Muscle layer of duodenum (tissue), 2 donors: ENCODE measurements at regions not wholly inside any gene's neighbourhood (a gene's known extent, or its start where the extent isn't known, plus 50 kb on each side); places are given as distances from the start of the nearest gene placed in this dataset.

ENCODE experiments used
- H3K27ac ChIP-seq: one replicate; pipeline ENCODE4 v1.7.0; 2013; ENCODE audit warnings: mild to moderate bottlenecking, low read length
- H3K27me3 ChIP-seq: one replicate; pipeline ENCODE4 v1.7.0; 2013; ENCODE audit warnings: low read depth, mild to moderate bottlenecking, control low read depth, low read length
- H3K36me3 ChIP-seq, 2 donors: one replicate each; pipeline ENCODE4 v1.7.0; 2013; ENCODE audit warnings: low read length in 2 of 2, control low read depth in 1 of 2, mild to moderate bottlenecking in 1 of 2; ENCODE audit not compliant: insufficient read depth in 2 of 2, control insufficient read depth in 1 of 2
- H3K4me1 ChIP-seq, 2 donors: one replicate each; pipeline ENCODE4 v1.7.0; 2013; ENCODE audit warnings: low read length in 2 of 2, mild to moderate bottlenecking in 2 of 2, control low read depth in 1 of 2, moderate library complexity in 1 of 2; ENCODE audit not compliant: insufficient read depth in 2 of 2, control insufficient read depth in 1 of 2
- H3K4me3 ChIP-seq, 2 donors: one replicate each; pipeline ENCODE4 v1.7.0; 2013; ENCODE audit warnings: low read length in 2 of 2, low read depth in 1 of 2, mild to moderate bottlenecking in 1 of 2
- H3K9me3 ChIP-seq, 2 donors: one replicate each; pipeline ENCODE4 v1.7.0; 2013; ENCODE audit warnings: low read length in 2 of 2, control low read depth in 1 of 2, mild to moderate bottlenecking in 1 of 2; ENCODE audit not compliant: control insufficient read depth in 1 of 2
- donor health status: healthy.

GRCh38 chr5:105259581-105260217 lies 1697.1 kb upstream of the NUDT12 start:
- H3K27me3 ChIP-seq, result no peaks in the 10 kb centered on the region
- H3K36me3 ChIP-seq, result no peaks in the 10 kb centered on the region
- no peak overlapping the region for H3K4me3 ChIP-seq
- H3K27ac ChIP-seq, result no peak overlapping the region
- no peaks in the 10 kb centered on the region for H3K9me3 ChIP-seq
- no peaks in the 10 kb centered on the region for H3K4me1 ChIP-seq

GRCh38 chr5:105238561-105238960 lies 1676.0 kb upstream of the NUDT12 start:
- Histone ChIP-seq H3K4me1 (no peaks in the 10 kb centered on the region), H3K36me3 (no peaks in the 10 kb centered on the region), H3K9me3 (no peaks in the 10 kb centered on the region), H3K27me3 (no peaks in the 10 kb centered on the region), H3K27ac (no peak overlapping the region), H3K4me3 (no peak overlapping the region)

- H3K9me3 ChIP-seq, result no peaks in the 10 kb centered on the region
- H3K4me1 ChIP-seq, result no peaks in the 10 kb centered on the region
- no peak overlapping the region for H3K27ac ChIP-seq
- no peaks in the 10 kb centered on the region for H3K36me3 ChIP-seq
- H3K27me3 ChIP-seq, result no peaks in the 10 kb centered on the region
- H3K4me3 ChIP-seq, result no peak overlapping the region
These were observed 1668.0 kb upstream of the NUDT12 start for GRCh38 chr5:105230516-105231157.

- Histone ChIP-seq H3K27me3 (no peaks in the 10 kb centered on the region), H3K27ac (no peak overlapping the region), H3K36me3 (no peaks in the 10 kb centered on the region), H3K4me1 (no peaks in the 10 kb centered on the region), H3K9me3 (no peaks in the 10 kb centered on the region), H3K4me3 (no peak overlapping the region)
These were observed 1655.4 kb upstream of the NUDT12 start for GRCh38 chr5:105218018-105218417.

DNA sequence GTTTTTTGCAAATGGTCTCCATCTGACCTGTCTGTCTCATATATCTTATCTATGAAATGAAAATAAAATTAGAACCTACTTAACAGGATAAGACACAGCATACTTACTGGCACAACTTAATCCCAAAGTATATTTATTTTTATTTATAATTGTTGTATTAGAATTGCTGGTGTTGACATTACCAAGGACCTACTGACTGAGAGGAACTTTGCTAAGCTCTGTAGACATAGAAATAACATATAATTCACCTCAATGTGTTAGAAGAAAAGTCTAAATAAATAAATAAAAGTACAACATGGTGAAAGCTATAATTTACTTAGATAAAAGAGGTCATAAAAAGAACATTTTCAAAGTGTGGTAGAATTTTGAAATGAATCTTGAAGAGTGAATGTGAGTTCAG lies 1650.5 kb upstream of the NUDT12 start:
- Histone ChIP-seq H3K4me3 (no peak overlapping the region), H3K9me3 (no peaks in the 10 kb centered on the region), H3K27ac (no peak overlapping the region), H3K4me1 (no peaks in the 10 kb centered on the region), H3K36me3 (no peaks in the 10 kb centered on the region), H3K27me3 (no peaks in the 10 kb centered on the region)

GRCh38 chr5:105207066-105207465 lies 1644.5 kb upstream of the NUDT12 start:
- Histone ChIP-seq H3K27me3 (no peaks in the 10 kb centered on the region), H3K9me3 (no peaks in the 10 kb centered on the region), H3K4me1 (no peaks in the 10 kb centered on the region), H3K27ac (no peak overlapping the region), H3K4me3 (no peak overlapping the region), H3K36me3 (no peaks in the 10 kb centered on the region)

DNA sequence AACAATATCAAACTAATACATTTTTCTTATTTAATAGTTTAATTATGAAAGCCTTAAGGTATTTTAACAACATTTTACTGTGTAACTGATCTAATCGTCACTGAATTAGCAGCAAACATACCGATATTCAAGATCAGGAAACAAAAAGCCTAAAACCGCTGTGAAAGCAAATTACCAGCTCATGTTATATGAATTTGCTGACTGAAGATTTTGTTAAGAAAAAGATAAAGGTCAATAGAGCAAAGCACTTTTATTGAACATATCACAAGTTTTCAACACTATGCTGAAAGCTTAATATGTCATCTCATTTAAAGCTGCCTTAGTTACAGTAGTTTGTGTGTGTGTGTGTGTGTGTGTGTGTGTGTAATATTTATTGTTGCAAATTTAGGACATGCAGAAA lies 1634.9 kb upstream of the NUDT12 start:
- H3K4me3 ChIP-seq, result no peak overlapping the region

DNA sequence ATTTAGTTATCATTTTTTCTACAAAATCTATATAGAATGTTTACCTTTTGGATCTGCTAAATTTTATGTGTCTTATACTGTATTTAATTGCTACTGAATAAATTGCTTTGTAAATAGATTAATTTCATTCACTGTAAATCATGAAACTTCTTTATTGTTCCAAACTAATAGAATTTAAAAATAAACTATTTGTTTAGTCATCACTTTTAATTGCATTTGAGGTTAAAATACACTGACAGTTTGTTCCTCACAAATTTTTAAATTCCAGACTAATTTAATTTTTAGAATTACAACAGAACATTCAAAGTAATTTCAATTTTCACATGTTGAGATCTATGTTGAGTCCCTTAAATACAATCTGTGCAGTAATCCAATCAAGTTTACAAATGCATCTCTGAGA lies 1633.2 kb upstream of the NUDT12 start:
- Histone ChIP-seq H3K36me3 (no peaks in the 10 kb centered on the region), H3K27me3 (no peaks in the 10 kb centered on the region), H3K4me3 (no peak overlapping the region), H3K4me1 (no peaks in the 10 kb centered on the region), H3K9me3 (peaks cover 0 to 2% of the 10 kb centered on the region in 2 donors), H3K27ac (no peak overlapping the region)

More for the DNA sequence above, 1634.9 kb upstream of the NUDT12 start:
- Histone ChIP-seq H3K27ac (no peak overlapping the region), H3K27me3 (no peaks in the 10 kb centered on the region), H3K9me3 (peaks cover 0 to 2% of the 10 kb centered on the region in 2 donors), H3K4me1 (no peaks in the 10 kb centered on the region), H3K36me3 (no peaks in the 10 kb centered on the region)

GRCh38 chr5:105172918-105173317 lies 1610.3 kb upstream of the NUDT12 start:
- Histone ChIP-seq H3K36me3 (no peaks in the 10 kb centered on the region), H3K27ac (no peak overlapping the region), H3K4me3 (no peak overlapping the region), H3K9me3 (peaks cover 0 to 2% of the 10 kb centered on the region in 2 donors), H3K4me1 (no peaks in the 10 kb centered on the region), H3K27me3 (no peaks in the 10 kb centered on the region)

- no peak overlapping the region for H3K4me3 ChIP-seq
- peaks cover 0 to 2% of the 10 kb centered on the region in 2 donors for H3K9me3 ChIP-seq
- H3K27ac ChIP-seq, result no peak overlapping the region
- no peaks in the 10 kb centered on the region for H3K4me1 ChIP-seq
- H3K36me3 ChIP-seq, result no peaks in the 10 kb centered on the region
- no peaks in the 10 kb centered on the region for H3K27me3 ChIP-seq
These were observed 1606.2 kb upstream of the NUDT12 start for GRCh38 chr5:105168806-105169205.

GRCh38 chr5:105167092-105167491 lies 1604.5 kb upstream of the NUDT12 start:
- Histone ChIP-seq H3K36me3 (no peaks in the 10 kb centered on the region), H3K27ac (no peak overlapping the region), H3K9me3 (peaks cover 0 to 5% of the 10 kb centered on the region in 2 donors), H3K27me3 (no peaks in the 10 kb centered on the region), H3K4me3 (no peak overlapping the region), H3K4me1 (no peaks in the 10 kb centered on the region)

DNA sequence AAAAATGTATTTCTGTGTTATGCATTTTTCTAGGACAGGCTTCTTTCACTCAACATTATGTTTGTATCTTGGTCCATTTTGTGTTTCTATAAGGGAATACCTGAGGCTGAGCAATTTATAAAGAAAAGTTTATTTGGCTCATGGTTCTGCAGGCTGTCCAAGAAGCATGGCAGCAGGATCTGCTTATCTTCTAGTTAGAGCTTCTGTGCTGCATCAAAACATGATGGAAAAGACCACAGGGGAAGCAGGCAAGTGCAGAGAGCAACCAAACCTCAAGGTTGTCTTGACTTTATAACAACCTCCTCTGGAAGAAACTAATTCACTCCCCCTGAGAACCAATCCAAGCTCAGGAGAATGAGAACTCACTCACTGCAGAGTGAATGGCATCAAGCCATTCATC lies 1601.0 kb upstream of the NUDT12 start:
- H3K27ac ChIP-seq, result no peak overlapping the region
- no peak overlapping the region for H3K4me3 ChIP-seq
- no peaks in the 10 kb centered on the region for H3K27me3 ChIP-seq
- peaks cover 0 to 3% of the 10 kb centered on the region in 2 donors for H3K9me3 ChIP-seq
- no peaks in the 10 kb centered on the region for H3K4me1 ChIP-seq
- no peaks in the 10 kb centered on the region for H3K36me3 ChIP-seq
